GM19463 (cell line): ENCODE measurements at regions not wholly inside any gene's neighbourhood (a gene's known extent, or its start where the extent isn't known, plus 50 kb on each side); places are given as distances from the start of the nearest gene placed in this dataset.

ENCODE experiments used
- ATAC-seq: cut with Tn5 transposase; IDR thresholded peaks from one replicate; pipeline ENCODE4 v1.9.1; 2021; ENCODE audit warnings: mild to moderate bottlenecking, moderate library complexity; ENCODE audit not compliant: unreplicated experiment

DNA sequence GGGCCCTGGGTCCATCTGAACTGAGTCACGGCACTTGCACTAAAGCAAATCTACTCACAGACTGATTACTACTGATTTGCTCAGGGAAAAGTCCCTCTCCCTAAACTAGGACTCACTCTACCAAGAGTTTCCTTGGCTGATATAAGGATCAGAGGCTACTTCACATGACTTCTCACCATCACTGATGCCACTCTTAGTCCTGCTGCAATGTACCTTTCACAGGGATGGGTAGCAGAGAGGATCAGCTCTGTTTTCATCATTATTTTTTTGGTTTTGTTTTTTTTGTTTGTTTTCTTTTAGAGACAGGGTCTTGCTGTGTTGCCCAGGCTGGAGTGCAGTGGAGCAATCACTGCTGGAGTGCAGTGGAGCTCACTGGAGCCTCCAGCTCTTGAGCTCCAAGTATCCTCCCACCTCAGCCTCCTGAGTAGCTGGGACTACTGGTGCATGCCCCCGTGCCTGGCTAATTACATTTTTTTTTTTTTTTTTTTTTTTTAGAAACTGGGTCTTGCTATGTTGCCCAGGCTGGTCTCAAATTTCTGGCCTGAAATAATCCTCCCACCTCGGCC lies 200.6 kb downstream of the JCAD start:
- ATAC-seq: no peak

DNA sequence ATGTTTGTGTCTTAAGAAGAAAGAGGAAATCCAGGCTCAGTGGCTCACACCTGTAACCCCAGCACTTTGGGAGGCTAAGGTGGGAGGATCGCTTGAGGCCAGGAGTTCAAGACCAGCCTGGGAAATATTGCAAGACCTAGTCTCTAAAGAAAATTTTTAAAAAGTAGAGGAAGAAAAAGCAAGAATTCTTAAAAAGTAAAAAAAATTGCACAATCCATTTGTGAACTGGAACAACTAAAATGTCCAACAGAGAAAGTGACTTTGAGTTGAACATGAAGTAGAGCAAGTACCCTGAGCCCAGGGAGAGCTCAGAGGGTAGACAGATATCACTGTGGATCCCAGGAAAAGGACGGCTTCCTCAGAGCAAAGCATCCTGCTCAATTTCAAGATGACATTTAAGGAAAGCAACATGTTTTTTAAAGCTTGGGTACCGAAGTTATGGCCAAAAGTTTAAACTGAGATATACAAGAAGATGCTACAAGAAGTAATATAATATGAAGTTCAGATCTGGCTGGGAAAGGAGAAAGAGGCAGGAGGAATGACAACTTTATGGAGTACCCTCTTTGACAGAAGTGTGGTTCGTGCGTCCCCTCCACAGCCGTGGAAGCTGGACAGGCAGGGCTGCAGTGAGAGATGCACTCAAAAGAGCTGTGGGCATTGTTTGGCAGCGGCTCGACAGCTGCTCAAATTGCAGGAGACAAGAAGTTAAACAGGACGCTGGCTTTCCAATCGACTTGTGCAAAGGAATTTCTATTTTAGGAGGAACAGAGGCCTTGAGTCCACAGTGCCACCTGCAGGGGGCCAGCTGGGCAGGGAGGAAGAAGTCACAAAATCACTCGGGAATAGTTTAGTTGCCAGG lies 201.3 kb downstream of the JCAD start:
- no peak for ATAC-seq

DNA sequence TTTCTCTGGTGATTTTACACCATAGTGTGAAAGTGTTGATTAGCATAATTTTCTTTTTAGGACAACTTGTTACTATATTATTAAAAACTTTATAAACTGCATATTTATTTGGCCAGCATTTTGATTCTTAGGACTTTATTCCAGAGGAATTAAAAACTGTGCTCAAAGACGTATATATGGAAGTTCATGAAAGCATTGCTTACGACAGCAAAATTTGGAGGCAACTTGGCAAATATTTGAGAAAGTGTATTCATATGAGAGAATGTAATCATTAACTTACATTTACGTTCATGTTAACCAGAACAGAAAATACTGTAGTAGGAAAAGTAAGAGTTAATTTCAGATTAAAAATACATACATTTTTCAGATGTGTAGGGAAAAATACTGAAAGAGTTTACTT lies 203.1 kb downstream of the JCAD start:
- ATAC-seq: no peak

DNA sequence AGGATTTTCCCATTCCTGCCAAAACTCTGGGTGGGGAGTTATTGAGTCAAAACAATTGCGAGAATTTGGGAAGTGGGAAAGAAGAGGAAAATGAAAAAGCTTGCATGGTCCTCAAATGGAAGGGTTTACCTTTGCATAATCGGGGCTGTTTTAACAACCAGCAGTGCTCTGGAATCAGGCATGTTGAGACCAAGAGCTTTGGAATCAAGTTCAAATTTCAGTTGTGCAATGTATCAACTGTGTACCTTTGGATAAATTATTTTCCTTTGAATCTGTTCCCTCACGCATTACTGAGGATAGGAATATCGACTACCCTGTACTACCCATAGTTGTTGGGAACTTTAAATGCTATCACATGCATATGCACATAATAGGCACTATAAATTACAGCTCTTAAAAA lies 205.5 kb downstream of the JCAD start:
- no peak for ATAC-seq

DNA sequence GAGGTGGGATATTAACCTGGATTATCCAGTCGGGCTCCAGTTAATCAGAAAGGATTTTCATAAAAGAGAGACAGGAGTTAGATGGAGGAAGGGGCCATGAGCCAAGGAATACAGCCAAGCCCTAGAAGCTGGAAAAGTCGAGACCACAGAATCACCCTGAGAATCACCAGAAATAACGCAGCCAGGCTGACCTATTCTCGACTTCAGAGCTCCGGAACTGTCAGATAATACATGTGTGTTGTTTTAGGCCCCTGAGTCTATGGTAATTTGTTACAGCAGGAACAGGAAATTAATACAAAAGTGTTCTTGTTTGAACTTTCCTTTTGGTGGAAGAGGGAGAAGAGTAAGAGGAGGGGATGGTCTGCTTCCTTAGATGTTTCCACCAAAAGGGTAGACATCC lies 208.1 kb downstream of the JCAD start:
- ATAC-seq: no peak

DNA sequence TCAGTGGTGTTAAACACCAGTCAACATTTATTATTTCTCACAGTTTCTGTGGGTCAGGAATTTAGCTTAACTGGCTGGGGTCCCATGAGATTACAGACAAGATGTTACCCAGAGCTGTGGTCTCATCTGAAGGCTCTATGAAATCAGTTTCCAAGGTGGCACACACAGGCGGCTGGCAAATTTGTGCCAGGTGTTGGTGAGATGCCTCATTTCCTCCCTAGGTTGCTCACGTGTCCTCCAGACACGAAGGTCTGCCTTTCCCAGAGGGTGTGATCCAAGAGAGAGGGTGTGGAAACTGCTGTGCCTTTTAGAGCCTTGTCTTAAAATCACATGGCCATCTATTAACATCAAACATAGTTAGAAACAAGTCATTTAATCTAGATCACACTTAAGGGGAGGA lies 209.0 kb downstream of the JCAD start:
- ATAC-seq: no peak

DNA sequence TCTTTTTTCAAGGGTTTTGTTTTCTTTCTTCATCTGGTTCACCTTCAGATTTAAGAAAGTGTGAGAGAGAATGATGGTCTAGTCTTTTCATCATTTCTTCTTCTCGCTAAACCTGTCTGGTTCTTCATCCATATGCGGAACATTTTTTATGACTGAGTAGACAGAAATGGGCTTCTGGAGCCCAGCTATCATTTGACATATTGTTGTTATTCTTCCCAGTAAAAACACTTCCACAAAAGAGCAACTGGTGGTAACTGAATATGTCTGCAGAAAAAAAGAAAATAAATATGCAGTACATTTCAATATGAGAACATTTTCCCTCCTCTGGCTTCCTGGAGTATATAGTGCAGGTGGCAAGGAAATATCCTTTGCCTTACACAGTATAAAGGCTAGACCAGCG lies 209.5 kb downstream of the JCAD start:
- no peak for ATAC-seq

DNA sequence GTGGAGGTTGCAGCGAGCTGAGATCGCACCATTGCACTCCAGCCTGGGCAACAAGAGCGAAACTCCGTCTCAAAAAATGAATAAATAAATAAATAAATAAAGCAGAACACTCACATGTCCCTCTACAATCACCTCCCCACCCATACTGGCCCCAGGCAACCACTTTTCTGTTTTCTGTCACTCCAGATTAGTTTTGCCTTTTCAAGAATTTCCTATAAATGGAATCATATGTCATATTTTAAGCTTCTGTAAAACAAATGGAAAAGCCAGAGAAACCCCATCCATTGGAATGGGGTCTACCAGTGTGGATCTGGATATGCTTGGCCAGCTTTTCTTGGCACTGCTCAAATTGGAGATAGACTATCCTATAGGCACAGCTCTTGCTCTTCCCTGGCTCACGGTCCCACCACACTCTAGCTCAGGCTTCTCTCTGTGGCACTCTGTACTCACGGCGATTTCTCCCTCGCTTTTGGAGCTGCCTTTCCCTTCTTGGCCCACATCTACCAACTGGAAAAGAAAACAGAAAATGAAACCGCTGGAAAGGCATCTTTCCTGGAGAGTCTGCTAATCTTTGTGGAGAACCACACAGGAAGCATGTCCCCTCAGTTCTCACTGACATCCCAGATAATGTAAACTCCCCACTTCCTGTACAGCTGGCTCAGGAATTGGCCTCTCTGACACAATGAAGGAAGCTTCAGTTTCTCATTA lies 210.1 kb downstream of the JCAD start:
- no peak for ATAC-seq

DNA sequence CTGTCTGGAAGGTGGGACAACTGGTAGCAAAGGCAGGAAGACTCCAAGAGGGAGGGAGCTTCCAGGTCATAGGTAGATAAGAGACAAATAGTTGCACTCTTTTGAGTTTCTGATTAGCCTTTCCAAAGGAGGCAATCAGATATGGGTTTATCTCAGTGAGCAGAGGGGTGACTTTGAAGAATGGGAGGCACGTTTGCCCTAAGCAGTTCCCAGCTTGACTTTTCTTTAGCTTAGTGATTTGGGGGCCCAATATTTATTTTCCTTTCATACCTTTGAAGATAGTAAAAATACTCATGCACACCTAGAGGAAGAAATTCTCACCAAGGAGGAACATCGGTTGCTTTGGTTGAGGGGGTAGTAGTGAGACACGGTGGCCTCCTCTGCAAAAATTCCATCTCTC lies 212.1 kb upstream of the SVIL start:
- no peak for ATAC-seq

DNA sequence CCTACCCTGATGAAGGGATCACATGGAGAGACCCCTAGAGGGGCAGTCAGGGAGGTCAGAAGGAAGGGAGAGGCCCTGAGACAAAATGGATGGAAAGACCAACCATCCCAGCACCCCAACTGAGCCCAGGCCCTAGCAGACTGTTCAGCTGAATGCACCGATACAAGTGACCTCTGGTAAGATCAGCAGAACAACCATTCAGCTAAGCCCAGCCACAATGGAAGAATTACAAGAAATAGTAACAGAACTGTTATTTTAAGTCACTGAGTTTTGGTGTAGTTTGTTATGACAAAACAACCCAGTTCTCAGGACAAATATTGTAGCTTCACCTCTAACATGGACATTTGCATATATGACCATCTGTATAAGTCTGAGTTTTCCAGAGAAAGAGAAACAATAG lies 210.4 kb upstream of the SVIL start:
- ATAC-seq: no peak

DNA sequence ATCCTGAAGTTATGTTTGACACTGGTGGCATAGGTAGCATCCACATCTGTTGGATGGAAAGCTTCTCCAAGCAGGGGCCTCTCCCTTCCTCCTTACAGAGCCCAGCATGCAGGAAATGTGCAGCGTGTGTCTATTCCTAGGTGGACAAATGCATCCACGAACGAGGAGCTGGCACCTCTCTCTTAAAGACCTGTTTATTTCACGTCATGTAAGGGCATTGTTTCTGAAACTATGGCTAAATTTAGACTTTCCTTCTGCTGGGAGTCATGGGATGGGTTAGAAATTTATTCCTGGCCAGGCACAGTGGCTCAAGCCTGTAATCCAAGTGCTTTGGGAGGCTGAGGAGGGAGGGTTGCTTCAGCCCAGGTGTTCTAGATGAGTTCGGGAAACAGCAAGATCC lies 208.4 kb upstream of the SVIL start:
- ATAC-seq: no peak

DNA sequence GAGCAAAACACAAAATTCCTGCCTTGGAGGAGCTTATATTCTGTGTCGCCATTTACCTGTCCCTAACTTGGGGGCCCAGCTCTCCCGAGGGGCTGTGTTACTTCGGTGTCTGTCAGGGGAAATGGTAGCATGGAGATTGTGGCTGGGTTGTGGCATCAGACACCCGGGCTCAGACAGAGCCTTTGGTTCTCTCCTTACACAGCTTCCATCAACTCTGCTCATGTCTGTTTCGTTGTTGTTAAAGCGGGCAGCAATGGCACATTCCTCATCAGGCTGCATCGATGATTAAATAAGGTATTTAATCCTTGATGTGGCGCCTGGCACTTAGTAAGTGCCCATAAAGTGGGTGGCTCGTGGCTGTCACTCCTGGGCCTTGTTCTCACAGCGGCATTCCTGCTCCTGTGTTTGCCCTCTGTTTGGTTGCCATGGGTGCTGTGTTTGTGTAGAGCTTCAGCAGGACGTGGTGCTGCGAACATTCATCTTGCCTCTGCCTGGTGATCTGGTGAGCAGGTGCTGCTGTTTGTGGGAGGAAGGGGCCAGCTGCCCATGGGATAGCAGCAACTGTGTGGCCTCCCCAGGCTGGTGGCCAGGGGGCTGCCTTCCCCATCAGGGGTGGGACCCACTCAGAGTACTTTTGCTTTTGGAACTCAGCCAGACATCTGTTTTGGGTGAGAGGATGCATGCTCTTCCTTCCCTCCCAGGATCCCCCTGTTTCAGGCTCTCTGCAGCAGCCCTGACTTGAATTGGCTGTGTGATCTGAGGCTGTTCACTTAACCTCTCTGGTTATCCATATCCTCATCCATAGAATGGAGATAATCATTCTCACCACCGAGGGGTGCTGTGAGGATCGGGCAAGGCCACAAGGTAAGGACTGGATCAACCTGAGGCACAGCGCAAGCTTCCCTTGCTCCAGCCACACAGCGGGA lies 207.2 kb upstream of the SVIL start:
- ATAC-seq: no peak

DNA sequence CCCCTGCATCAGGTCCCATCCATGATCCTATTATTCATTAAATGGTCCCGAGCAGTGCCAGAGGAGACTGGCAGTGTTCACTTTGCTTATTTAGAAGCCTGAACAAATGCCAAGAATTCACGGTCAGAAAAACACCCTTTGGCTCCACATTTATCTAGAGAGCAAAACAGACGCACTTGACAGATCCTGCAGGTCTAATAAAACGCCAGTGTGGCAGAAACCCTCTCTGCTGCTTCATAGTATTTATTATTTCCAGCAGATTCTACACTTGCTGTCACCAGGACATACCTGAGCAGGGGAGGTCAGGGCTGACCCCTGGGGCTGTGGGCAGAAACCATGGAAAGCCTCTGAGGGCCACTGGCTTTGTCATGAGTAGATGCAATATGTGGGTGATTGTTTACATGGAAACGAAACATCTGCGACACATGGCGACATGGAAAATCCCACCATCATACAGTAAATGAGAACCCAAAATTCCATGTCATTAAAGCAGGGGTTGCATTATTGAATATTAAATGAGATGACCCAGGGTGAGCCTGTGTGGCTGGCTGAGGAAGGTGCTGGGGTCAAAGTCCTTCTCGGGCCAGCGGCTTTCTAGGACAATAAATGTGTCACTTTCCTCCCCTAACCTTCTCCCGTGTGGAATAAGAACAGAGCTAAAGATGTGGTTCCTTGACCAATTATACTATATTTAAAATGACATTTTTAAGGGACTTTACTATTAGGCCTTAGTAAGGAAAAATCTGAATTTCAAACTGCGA lies 205.9 kb upstream of the SVIL start:
- ATAC-seq: no peak

DNA sequence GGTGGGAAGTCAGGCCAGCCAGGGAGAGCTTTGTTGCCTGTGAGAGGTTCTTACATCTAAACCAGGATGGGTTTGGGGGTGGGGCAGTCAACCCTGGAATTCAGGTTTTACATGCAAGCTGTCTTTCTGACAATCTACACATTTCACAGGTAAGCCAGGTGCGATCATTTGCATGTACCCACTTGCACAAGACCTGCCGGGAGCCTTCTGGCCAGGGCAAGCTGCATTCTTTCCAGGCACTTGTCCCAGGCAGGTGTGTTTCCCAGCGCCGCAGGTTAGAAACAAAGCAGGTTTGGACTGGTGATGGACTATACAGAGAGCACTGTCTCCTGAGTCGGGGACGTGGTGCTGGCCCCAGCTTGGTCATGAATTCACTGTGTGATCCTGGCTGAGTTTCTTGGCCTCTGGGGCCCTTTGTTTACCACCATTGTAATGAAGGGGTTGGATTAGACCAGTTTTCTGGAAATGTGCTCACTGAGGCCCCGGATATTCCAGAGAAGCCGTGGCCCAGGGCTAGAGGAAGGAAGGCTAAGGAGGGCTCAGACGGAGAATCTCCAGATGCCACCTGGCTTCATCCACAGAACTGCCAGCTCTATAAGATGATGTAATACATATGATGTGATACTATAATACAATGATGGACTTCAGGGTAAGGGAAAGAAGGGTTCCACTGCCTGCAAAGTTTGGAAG lies 205.2 kb upstream of the SVIL start:
- no peak for ATAC-seq

DNA sequence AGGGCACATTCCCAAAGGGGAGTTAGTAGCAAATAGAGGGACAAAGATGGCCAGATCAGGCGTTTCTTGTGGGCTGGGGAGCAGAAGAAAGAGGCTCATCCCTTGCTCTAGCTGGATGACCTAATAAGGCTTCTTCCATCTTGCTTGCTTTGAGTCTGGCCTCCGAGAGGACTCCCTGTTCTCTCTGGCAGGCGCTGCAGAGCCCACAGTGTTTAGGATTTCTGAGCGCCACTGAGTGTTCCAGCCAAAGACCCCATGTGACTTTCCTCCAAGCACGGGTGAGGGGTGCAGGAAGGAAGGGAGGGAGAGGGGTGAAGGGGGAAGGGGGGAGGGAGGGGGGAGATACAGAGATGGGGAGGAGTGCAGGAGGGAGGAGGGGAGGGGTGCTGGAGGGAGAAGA lies 203.8 kb upstream of the SVIL start:
- ATAC-seq: no peak

DNA sequence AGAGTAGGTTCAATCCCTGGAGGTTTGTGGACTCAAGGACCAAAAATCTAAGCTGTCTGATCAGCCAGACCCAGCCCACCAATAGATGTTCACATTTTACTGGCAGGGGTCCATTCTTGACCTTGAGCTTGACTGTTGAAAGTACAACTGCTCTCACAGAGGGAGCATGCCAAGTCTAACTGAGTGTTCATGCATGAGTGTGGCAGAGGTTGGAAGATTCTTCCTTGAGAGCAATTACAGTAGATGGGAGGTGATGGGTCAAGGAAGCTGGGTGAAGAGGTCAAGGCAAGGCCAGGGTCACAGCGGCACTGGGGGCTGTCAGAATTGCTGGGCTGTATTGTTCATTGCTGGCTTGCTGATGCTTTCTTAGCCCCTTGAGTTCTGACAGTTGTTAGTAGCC lies 202.8 kb upstream of the SVIL start:
- ATAC-seq: no peak

DNA sequence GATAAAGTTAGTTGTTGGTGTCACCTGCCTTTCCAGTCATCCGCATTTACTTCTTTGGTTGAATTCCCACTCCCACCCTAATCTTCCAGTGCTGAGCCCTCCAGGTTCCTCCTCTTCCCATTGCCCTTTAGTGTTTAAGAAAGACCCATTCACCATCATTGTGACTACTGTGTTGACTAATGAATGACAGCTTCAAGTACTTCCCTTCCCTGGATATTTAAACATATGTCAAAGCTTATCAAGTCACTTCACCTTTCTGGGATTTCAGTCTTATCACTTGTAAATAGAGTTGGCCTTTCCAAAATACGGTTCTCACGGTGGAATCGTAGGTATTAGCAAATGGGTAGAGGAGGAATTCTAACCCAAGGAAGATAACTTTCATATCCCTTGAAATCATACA lies 201.6 kb upstream of the SVIL start:
- no peak for ATAC-seq

DNA sequence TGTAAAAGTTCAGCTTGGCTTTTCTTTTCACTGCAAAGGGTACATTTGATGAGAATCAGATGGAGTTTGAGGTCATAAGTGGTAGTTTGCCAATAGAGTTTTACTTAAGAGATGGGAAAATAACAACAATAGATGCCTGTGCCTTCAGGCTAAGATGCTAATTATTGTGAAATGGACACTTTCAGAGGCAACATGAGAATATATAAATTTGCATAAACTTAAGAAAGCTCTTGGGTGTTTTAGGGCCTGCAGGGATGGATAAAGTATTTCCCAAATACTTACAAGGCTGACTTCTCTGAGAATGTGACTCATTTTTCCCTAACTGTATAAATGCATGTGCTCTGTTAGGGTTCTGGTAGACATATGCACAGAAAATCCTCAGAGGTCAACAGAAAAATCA lies 200.3 kb upstream of the SVIL start:
- ATAC-seq: no peak

DNA sequence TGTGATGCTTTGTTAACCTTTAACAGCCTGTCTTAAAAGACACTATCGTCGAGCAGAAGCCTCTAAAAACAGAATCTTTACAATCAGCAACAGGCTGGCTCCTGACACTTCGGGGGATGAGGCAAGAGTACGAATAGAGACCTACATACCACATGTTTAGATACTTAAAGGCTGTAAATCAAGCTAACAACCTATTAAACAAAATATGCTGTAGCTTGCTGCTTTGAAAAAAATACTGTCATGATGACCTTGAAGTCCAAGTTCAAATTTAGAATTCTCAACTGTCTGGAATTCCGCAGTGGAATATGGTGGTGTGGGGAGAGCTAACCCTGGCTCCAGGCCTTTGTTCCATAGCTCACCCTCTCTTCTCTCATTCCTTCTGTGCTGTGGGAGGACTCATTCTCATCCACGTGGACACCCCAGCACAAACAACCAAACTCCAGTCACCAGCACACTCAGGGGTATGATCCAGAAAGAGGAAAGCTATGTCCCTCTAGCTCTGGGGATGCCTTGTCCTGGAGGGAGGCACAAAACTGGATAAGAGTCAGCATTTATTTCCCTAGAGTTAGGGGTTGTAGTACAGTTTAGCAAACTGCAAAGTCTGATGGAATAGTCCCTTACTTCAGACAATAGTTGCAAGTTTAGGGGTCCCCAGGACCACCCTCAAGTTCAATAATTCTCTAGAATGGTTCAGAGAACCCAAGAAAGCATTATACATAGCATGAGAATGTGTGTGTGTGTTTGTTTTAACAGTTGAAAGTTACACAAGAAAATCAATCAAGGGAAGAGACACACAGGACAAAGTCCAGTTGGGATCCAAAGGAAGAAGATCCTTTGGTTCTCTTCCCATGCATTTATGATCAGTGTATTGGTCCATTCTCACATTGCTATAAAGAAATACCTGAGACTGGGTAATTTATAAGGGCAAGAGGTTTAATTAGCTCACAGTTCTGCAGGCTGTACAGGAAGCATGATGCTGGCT lies 196.1 kb upstream of the SVIL start:
- ATAC-seq: no peak
